ENCODE measurements at regions not wholly inside any gene's neighbourhood (a gene's known extent, or its start where the extent isn't known, plus 50 kb on each side); places are given as distances from the start of the nearest gene placed in this dataset.

DNA sequence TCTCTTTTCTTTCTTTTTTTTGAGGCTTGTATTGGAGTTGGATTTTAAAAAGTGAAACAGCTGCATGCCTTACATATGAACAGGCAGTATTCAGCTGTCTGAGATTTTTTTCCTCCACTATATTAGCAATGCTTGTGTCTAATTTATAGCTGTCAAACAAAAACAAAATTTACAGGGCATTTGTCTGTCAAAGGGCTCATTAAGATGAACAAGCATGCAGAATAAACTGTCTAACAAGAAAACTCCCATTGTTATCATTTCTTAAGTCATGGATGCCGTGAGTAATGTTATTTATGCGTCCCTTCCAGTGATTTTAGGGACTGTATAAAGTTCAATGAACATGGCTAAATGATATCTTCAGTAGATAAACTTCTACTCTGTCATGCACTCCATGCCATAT lies 674.7 kb downstream of the PLCL1 start:
- DNase-seq (ENCODE audit: low read depth): no peak
- TF ChIP-seq, protein P1, sequence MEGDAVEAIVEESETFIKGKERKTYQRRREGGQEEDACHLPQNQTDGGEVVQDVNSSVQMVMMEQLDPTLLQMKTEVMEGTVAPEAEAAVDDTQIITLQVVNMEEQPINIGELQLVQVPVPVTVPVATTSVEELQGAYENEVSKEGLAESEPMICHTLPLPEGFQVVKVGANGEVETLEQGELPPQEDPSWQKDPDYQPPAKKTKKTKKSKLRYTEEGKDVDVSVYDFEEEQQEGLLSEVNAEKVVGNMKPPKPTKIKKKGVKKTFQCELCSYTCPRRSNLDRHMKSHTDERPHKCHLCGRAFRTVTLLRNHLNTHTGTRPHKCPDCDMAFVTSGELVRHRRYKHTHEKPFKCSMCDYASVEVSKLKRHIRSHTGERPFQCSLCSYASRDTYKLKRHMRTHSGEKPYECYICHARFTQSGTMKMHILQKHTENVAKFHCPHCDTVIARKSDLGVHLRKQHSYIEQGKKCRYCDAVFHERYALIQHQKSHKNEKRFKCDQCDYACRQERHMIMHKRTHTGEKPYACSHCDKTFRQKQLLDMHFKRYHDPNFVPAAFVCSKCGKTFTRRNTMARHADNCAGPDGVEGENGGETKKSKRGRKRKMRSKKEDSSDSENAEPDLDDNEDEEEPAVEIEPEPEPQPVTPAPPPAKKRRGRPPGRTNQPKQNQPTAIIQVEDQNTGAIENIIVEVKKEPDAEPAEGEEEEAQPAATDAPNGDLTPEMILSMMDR (conservative IDR thresholded peaks at IDR 0.05; ENCODE audit: low read depth, low read length): no peak
- no peak overlapping the region for H3K4me3 ChIP-seq (ENCODE audit: low read depth, low read length)

DNA sequence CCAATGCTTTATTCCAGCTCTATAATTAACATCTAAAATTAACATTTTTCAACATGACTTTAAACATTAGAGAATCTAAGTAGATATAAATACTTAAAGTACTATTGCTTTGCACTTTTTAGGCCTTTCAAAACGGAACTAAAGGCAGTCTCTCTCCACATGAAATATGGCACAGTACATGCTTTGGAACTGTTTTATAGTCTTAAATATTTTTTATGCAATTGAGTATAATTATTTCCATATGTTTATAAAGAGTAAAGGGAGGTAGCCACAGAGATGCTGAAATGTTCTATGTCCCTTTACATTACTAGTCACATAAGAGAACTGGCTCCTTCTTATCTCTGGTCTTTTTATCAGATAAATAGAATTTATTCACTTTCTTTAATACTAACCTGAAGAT lies 674.0 kb downstream of the PLCL1 start:
- TF ChIP-seq, protein P1 (conservative IDR thresholded peaks at IDR 0.05; ENCODE audit: low read depth, low read length): no peak
- DNase-seq (ENCODE audit: low read depth): no peak
- no peak overlapping the region for H3K4me3 ChIP-seq (ENCODE audit: low read depth, low read length)

DNA sequence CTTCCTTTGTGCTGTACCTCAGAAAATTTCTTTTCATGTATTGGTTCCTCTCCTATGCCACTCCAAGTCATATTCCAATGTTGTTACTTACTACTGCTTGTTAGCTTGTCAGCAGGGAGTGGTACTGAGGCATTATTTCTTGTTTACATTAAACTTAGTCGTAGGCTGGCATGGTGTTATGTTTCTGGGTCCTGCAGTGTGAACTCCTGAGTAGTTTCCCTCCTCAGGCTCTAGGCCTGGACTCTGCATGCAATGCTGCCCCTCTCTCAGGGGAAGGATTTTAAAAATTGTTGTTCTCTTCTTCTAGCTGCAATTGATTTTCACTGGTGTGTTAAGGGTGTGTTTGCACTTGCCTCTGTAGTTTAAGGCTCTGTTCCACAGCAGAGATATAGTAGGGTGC lies 671.6 kb downstream of the PLCL1 start:
- DNase-seq (ENCODE audit: low read depth): no peak
- TF ChIP-seq, protein P1 (conservative IDR thresholded peaks at IDR 0.05; ENCODE audit: low read depth, low read length): no peak
- H3K4me3 ChIP-seq (ENCODE audit: low read depth, low read length): no peak overlapping the region

DNA sequence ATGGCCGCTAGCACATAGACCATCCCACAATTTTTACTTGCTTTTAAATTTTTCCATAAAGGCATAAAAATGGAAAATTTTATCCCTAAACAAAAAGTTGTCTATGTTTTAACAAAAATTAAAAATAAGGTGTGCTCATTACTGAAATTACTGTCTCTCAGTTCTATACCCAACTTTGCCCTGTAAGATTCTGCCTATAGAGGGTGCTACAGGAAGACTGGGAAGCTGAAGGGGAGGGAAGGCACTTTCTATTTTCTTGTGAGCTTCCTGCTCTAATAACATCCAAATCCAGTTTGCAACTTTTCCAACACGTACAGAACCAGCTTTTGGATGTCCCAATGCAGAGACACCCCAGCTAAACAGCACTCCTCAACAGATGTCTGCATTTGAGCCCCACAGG lies 666.9 kb downstream of the PLCL1 start:
- no peak overlapping the region for H3K4me3 ChIP-seq (ENCODE audit: low read depth, low read length)
- DNase-seq (ENCODE audit: low read depth): no peak
- TF ChIP-seq, protein P1 (conservative IDR thresholded peaks at IDR 0.05; ENCODE audit: low read depth, low read length): no peak

DNA sequence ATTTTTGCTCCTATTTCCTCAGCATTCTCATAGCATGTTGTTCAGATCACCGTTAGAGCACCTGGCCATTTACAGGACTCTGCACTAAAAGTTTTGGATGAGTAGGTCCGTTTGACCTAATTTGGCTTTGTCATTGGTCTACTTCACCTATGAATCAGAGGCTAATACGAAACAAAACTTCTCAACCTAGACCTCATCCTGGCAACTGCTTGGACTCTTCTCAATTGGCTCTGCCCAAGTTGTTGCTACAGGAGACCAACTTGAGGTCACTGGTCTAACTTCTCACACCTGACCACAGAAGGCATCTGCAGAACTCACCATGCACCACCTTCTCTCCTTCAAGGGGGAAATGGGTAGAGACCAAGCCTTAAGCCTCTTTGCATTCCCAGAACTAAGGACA lies 663.7 kb downstream of the PLCL1 start:
- H3K4me3 ChIP-seq (ENCODE audit: low read depth, low read length): no peak overlapping the region
- TF ChIP-seq, protein P1 (conservative IDR thresholded peaks at IDR 0.05; ENCODE audit: low read depth, low read length): no peak
- no peak for DNase-seq (ENCODE audit: low read depth)

DNA sequence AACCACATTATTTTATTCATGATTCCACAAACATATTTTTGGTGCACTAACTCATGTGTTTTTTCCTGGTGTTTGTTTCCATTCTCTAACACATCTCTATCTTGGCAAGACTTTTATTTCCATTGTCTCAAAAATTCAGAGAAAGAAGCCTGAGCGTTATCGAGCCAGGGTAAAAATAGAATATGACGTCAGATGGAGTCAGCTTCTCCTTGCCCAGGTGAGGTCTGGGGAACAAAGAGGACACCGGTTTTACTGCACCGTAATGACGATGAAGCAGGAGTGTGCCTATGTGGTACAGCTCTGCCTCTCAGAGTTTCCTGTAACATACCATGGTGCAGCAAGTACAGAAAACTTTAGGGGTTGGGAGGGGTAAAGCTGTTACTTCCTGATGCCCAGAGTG lies 661.6 kb downstream of the PLCL1 start:
- H3K4me3 ChIP-seq (ENCODE audit: low read depth, low read length): no peak overlapping the region
- no peak for DNase-seq (ENCODE audit: low read depth)
- TF ChIP-seq, protein P1 (conservative IDR thresholded peaks at IDR 0.05; ENCODE audit: low read depth, low read length): no peak

DNA sequence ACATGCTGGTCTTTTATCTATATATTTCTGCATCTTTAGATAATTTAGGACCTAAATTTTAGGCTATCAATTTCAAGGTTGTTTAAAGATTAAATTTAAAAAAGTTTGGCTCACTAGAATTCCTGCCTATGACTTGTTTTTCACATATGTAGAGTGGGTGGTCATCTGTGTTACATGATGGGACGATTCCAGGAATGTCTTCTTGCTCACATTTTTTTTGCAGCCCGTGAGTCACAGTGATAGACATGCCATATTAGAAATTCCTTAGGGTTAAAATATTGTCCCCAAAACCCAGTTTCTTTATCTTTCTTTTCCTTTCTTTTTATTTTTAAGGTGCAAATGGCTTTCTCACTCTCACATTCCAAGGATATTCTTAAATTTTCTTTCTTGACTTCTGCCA lies 652.0 kb downstream of the PLCL1 start:
- DNase-seq (ENCODE audit: low read depth): no peak
- H3K4me3 ChIP-seq (ENCODE audit: low read depth, low read length): no peak overlapping the region

More for the DNA sequence above, 652.0 kb downstream of the PLCL1 start:
- TF ChIP-seq, protein P1 (conservative IDR thresholded peaks at IDR 0.05; ENCODE audit: low read depth, low read length): no peak

All from choroid plexus epithelial cell (primary cell).